Osteoblast (primary cell): ENCODE measurements at regions not wholly inside any gene's neighbourhood (a gene's known extent, or its start where the extent isn't known, plus 50 kb on each side); places are given as distances from the start of the nearest gene placed in this dataset.
A peak's percentile ranks its signal among the peaks of the same experiment; 100 is the strongest.
"Not testable (repeated sequence)": the region's sequence is repeated elsewhere in the genome, so short reads cannot be mapped to it uniquely, and the experiment has no call there.

Source experiments
- DNase-seq: peaks from one replicate; pipeline ENCODE4 v3.0.0; 2011; ENCODE audit warnings: low spot score, mixed read lengths; ENCODE audit not compliant: insufficient read length; ENCODE audit errors: missing footprints
- H2AFZ ChIP-seq: 2 replicates; pipeline ENCODE4 v1.6.0; 2011; ENCODE audit warnings: mild to moderate bottlenecking, low read length
- H3K27ac ChIP-seq: 2 replicates; pipeline ENCODE4 v1.5.1; 2011; ENCODE audit warnings: mild to moderate bottlenecking, low read depth, low read length, moderate library complexity
- H3K27me3 ChIP-seq: 2 replicates; pipeline ENCODE4 v1.6.0; 2012; ENCODE audit warnings: mild to moderate bottlenecking, control low read depth, inconsistent platforms, low read length, moderate library complexity; ENCODE audit not compliant: insufficient read depth
- H3K36me3 ChIP-seq: 2 replicates; pipeline ENCODE4 v1.5.1; 2011; ENCODE audit warnings: mild to moderate bottlenecking, low read length, control low read depth, moderate library complexity; ENCODE audit not compliant: insufficient read depth
- H3K4me1 ChIP-seq: 2 replicates; pipeline ENCODE4 v1.5.1; 2011; ENCODE audit warnings: mild to moderate bottlenecking, low read length, control low read depth, moderate library complexity; ENCODE audit not compliant: insufficient read depth
- H3K4me2 ChIP-seq: 2 replicates; pipeline ENCODE4 v1.6.0; 2011; ENCODE audit warnings: mild to moderate bottlenecking, low read length; ENCODE audit not compliant: insufficient read depth
- H3K4me3 ChIP-seq: fragments of 200-600 bp; sonication (generic); 3 replicates; pipeline ENCODE4 v1.5.1; 2012; ENCODE audit warnings: mild to moderate bottlenecking, low read length, inconsistent platforms; ENCODE audit not compliant: insufficient read depth
- H3K79me2 ChIP-seq: 2 replicates; pipeline ENCODE4 v1.6.0; 2012; ENCODE audit warnings: mild to moderate bottlenecking, low read length, control low read depth, inconsistent platforms; ENCODE audit not compliant: insufficient read depth
- H3K9me3 ChIP-seq: 2 replicates; pipeline ENCODE4 v1.5.1; 2011; ENCODE audit warnings: low read depth, low read length, control low read depth
- H4K20me1 ChIP-seq: 2 replicates; pipeline ENCODE4 v1.6.0; 2012; ENCODE audit warnings: mild to moderate bottlenecking, low read length, control low read depth; ENCODE audit not compliant: insufficient read depth
- TF ChIP-seq, protein P1 (sequence below): IDR thresholded peaks from 2 replicates; pipeline ENCODE4 v1.5.1; 2011; ENCODE audit warnings: mild to moderate bottlenecking, low read depth, low read length, moderate library complexity; ENCODE audit errors: extremely low read depth

DNA sequence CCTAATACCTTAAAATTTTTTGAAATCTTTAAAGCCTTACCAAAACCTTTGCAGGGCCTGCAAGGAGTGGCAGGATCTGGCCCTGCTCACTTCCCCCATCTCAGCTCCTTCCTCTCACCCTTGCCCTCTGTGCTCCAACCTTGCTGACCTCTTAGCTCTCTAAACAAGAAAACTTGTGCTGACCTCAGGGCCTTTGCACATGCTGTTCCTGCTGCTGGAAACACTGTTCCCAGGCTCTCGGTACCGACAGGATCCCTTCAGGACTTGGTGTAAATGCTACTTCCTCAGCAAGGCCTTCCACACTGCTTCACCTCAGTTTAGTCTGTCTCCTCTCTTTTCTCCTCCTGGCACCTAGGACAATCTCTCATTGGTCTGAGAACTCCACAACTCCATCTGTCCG is 155.4 kb upstream of the IQSEC1 start:
- H4K20me1 ChIP-seq, result no peaks in the 10 kb centered on the region
- no peaks in the 10 kb centered on the region for H3K4me1 ChIP-seq
- no peak overlapping the region for H3K27ac ChIP-seq
- no peaks in the 10 kb centered on the region for H3K9me3 ChIP-seq
- no peak overlapping the region for H3K4me2 ChIP-seq
- no peak overlapping the region for H2AFZ ChIP-seq
- H3K79me2 ChIP-seq, result no peaks in the 10 kb centered on the region
- no peak for DNase-seq
- H3K4me3 ChIP-seq, result no peak overlapping the region
- H3K36me3 ChIP-seq, result no peaks in the 10 kb centered on the region
- no peaks in the 10 kb centered on the region for H3K27me3 ChIP-seq
- TF ChIP-seq, protein P1, sequence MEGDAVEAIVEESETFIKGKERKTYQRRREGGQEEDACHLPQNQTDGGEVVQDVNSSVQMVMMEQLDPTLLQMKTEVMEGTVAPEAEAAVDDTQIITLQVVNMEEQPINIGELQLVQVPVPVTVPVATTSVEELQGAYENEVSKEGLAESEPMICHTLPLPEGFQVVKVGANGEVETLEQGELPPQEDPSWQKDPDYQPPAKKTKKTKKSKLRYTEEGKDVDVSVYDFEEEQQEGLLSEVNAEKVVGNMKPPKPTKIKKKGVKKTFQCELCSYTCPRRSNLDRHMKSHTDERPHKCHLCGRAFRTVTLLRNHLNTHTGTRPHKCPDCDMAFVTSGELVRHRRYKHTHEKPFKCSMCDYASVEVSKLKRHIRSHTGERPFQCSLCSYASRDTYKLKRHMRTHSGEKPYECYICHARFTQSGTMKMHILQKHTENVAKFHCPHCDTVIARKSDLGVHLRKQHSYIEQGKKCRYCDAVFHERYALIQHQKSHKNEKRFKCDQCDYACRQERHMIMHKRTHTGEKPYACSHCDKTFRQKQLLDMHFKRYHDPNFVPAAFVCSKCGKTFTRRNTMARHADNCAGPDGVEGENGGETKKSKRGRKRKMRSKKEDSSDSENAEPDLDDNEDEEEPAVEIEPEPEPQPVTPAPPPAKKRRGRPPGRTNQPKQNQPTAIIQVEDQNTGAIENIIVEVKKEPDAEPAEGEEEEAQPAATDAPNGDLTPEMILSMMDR, result no peak

DNA sequence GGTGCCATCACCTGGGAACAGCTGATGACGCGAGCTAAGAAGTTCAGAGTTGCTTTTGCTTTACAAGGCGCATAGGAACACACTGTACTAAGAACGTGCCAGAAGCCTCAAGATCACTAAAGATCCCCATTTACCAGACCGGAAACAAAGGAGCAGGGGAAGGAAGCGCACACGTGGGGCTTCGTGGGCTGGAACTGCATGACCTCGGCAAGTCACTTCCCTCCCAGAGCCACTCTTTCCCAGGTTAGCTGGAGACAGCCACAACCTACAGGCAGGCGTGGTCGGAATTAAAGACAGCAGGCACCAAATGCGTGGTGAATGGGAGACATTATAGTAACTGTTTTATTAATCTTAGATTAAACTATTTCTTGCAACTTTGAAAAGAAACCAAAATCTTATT is 154.9 kb upstream of the IQSEC1 start:
- not testable (repeated sequence) for H3K27ac ChIP-seq, H4K20me1 ChIP-seq, H3K27me3 ChIP-seq, H3K4me3 ChIP-seq, H3K4me1 ChIP-seq, H3K36me3 ChIP-seq, H3K79me2 ChIP-seq, H3K4me2 ChIP-seq, H2AFZ ChIP-seq, H3K9me3 ChIP-seq
- DNase-seq, result peak; percentile 3

DNA sequence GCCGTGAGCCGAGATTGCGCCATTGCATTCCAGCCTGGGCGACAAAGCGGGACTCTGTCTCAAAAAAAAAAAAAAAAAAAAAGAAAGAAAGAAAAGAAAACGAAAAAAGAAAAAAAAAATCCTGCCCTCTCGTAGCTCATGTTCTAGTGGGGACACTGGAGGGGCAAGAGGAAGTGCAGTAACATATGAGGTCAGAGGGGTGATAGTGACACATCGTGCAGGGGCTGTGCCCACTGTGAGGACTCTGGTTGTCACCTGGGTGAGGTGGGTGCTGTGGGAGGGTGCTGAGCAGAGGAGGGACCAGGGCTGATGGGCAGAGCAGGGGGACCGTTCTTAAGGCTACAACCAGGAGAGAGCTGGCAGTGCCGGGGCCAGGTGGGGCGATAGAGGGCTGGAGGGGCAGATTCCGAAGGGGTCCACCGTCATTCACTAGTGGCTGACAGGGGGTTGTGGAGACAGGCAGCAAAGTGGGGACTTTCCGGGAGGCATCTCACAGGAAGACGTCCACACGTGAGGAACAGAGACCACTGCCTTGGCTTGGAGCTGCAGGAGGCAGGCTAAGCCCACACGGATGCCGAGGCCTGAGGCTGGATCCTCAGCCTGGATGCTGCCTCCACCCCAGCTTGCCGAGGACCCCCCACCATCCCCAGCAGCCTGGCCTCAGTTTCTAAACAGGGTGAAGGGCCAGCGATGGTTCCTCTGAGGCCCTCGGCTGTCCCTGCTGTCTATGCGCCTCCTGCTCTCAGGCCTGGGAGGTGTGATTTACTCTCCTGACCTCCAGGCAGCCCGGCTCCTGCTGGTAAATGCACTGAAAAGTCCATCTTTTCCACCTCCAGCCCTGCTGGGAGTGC is 154.3 kb upstream of the IQSEC1 start:
- no peaks in the 10 kb centered on the region for H4K20me1 ChIP-seq
- no peaks in the 10 kb centered on the region for H3K36me3 ChIP-seq
- H3K79me2 ChIP-seq, result no peaks in the 10 kb centered on the region
- H2AFZ ChIP-seq, result no peak overlapping the region
- H3K4me3 ChIP-seq, result no peak overlapping the region
- no peaks in the 10 kb centered on the region for H3K27me3 ChIP-seq
- peak; percentile 66 for DNase-seq
- H3K9me3 ChIP-seq, result no peaks in the 10 kb centered on the region
- no peaks in the 10 kb centered on the region for H3K4me1 ChIP-seq
- no peak overlapping the region for H3K27ac ChIP-seq
- TF ChIP-seq, protein P1, result no peak
- H3K4me2 ChIP-seq, result no peak overlapping the region

DNA sequence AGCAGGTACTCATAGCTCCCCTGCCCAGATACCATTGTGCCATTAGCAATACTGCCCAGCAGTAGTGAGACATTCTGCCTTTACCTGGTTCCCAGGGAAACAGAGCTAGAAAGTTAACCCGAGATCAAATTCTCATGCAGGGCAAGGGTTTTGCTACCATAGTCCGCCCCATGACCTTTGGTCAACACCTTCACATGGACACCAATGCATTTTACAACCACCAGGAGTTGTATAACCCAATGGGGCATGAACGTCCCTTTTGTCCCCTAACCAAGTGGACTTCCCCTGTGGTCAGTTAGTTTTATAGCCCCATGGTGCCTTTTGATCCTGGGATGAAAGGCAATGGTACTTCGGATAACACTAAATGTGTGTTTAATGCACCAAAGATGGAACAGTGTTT is 151.7 kb upstream of the IQSEC1 start:
- TF ChIP-seq, protein P1, result no peak
- H3K4me2 ChIP-seq, result no peak overlapping the region

More for the DNA sequence above, 151.7 kb upstream of the IQSEC1 start:
- H3K27me3 ChIP-seq, result peaks cover 3% of the 10 kb centered on the region
- no peak overlapping the region for H2AFZ ChIP-seq
- H4K20me1 ChIP-seq, result no peaks in the 10 kb centered on the region
- peak; percentile 49 for DNase-seq
- H3K4me3 ChIP-seq, result no peak overlapping the region
- H3K27ac ChIP-seq, result no peak overlapping the region
- H3K36me3 ChIP-seq, result no peaks in the 10 kb centered on the region
- no peaks in the 10 kb centered on the region for H3K79me2 ChIP-seq
- no peaks in the 10 kb centered on the region for H3K4me1 ChIP-seq
- no peaks in the 10 kb centered on the region for H3K9me3 ChIP-seq
